ENCODE measurements at regions not wholly inside any gene's neighbourhood (a gene's known extent, or its start where the extent isn't known, plus 50 kb on each side); places are given as distances from the start of the nearest gene placed in this dataset.

- TF ChIP-seq GATA2 (IDR thresholded peaks at IDR 0.05; ENCODE audit: low read depth, low read length): no peak
- TF ChIP-seq GATA3 (IDR thresholded peaks at IDR 0.05; ENCODE audit: low read depth, low read length): no peak
Observed at GRCh38 chr7:114298011-114298410, 116.6 kb upstream of the FOXP2 start.

Measured in SH-SY5Y (cell line).